Gastroesophageal sphincter (tissue), 3 donors: ENCODE measurements at regions not wholly inside any gene's neighbourhood (a gene's known extent, or its start where the extent isn't known, plus 50 kb on each side); places are given as distances from the start of the nearest gene placed in this dataset.

Experiments used
- EP300 ChIP-seq: sonication (generic); formaldehyde crosslinking; IDR thresholded peaks from one replicate; pipeline ENCODE4 v1.6.1; 2017; ENCODE audit warnings: antibody characterized with exemption, mild to moderate bottlenecking
- POLR2A ChIP-seq, 2 donors: fragments of 450-650 bp; IDR thresholded peaks; one replicate each; pipeline ENCODE4 v1.6.1; 2017; ENCODE audit warnings: antibody characterized with exemption in 2 of 2, mild to moderate bottlenecking in 2 of 2, moderate library complexity in 1 of 2
- POLR2AphosphoS5 ChIP-seq: sonication (generic); formaldehyde crosslinking; IDR thresholded peaks from one replicate; pipeline ENCODE4 v1.6.1; 2017; ENCODE audit warnings: antibody characterized with exemption
- TF ChIP-seq, protein P1 (sequence below), 4 experiments: fragments of 200-600 bp in 2 of 4; fragments of 450-650 bp in 2 of 4; sonication (generic) in 1 of 4; IDR thresholded peaks; one replicate each; pipeline ENCODE4 v1.5.1; 2017 to 2019; ENCODE audit warnings: antibody characterized with exemption in 4 of 4, mild to moderate bottlenecking in 2 of 4, moderate library complexity in 2 of 4

GRCh38 chr1:60547821-60548220 is 474.3 kb upstream of the C1orf87 start:
- TF ChIP-seq, protein P1, sequence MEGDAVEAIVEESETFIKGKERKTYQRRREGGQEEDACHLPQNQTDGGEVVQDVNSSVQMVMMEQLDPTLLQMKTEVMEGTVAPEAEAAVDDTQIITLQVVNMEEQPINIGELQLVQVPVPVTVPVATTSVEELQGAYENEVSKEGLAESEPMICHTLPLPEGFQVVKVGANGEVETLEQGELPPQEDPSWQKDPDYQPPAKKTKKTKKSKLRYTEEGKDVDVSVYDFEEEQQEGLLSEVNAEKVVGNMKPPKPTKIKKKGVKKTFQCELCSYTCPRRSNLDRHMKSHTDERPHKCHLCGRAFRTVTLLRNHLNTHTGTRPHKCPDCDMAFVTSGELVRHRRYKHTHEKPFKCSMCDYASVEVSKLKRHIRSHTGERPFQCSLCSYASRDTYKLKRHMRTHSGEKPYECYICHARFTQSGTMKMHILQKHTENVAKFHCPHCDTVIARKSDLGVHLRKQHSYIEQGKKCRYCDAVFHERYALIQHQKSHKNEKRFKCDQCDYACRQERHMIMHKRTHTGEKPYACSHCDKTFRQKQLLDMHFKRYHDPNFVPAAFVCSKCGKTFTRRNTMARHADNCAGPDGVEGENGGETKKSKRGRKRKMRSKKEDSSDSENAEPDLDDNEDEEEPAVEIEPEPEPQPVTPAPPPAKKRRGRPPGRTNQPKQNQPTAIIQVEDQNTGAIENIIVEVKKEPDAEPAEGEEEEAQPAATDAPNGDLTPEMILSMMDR (IDR thresholded peaks at IDR 0.05), result no peak
- TF ChIP-seq POLR2AphosphoS5 (no peak), POLR2A (IDR thresholded peaks at IDR 0.05) (no peak), EP300 (no peak)
